HG03135 (cell line): ENCODE measurements at regions not wholly inside any gene's neighbourhood (a gene's known extent, or its start where the extent isn't known, plus 50 kb on each side); places are given as distances from the start of the nearest gene placed in this dataset.

Experiments
- ATAC-seq: cut with Tn5 transposase; IDR thresholded peaks from one replicate; pipeline ENCODE4 v1.9.1; 2021; ENCODE audit warnings: mild to moderate bottlenecking, moderate library complexity; ENCODE audit not compliant: unreplicated experiment

DNA sequence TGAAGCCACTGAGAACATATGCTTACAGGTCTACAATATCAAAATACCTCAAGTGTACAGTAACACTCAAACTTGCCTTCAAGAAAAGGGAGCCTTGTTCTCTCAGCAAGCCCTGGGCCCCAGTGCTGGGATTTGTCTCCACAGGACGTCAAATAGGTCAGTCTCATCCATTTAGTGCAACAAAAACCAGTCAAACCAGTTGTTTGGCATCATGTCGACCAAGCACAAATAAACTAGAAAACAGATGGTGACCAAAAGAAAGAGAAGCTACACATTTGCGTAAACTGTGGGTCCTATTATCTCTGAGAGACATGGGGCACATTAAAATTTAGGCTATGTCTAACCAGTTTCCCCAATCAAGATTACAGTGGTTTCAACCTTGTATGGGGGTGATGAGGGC, 182.6 kb upstream of the PKDCC start:
- ATAC-seq = no peak

GRCh38 chr2:41867553-41867952, 180.3 kb upstream of the PKDCC start:
- ATAC-seq = no peak

DNA sequence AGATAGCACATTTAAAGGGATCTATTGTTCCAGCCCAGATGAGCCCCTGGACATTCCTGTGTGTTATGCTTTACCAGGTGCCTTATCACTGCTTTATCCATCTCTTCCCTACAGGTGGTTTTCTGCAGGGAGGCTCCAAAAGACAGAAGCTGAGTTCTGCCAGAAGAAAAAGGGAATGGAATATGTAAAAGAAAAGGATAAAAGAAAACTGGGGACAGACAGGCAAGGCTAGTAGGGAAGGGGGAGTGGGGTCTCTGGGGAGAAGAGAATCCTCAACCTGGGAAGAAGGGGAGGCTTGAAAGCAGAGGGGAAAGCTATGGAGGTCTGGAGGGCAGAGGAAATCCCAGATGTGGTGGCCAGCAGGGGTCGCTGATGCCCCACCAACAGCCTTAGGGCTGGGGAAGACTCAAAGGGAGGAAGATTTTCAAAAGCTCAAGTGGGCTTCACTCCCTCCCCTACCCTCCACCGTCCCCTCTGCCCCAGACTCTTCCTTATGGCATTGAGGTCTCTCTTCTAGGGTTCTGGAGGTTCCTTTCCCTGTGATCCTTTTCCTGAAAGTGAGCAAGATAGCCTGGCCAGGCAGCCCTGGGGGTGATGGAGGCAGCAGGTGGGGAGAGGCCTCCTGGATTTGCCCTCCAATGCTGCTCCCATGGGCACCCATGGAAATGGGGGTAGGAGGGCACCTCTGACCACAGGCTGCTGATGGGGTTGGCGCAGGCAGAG, 178.1 kb upstream of the PKDCC start:
- ATAC-seq = peak; percentile 80

GRCh38 chr2:41870265-41870585, 177.6 kb upstream of the PKDCC start:
- no peak for ATAC-seq

DNA sequence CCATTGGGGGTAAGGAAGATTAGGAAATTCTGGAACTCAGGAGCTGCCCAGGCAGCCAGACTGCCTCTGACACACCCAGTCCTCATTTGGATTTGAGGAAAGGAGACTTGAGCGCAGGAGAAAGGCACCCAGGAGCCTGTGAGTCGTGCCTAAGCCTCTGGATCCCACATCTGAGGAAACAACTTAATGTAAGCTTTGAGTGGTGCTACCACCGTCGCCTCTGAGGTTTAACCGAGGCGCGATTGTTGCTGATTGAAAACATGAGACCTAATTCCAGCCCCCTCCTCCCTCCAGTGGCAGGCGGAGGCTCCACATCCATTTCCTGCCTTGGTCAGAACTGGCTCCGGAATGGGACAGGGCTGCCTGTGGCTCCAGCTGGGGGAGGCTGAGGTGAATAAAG, 176.7 kb upstream of the PKDCC start:
- no peak for ATAC-seq

DNA sequence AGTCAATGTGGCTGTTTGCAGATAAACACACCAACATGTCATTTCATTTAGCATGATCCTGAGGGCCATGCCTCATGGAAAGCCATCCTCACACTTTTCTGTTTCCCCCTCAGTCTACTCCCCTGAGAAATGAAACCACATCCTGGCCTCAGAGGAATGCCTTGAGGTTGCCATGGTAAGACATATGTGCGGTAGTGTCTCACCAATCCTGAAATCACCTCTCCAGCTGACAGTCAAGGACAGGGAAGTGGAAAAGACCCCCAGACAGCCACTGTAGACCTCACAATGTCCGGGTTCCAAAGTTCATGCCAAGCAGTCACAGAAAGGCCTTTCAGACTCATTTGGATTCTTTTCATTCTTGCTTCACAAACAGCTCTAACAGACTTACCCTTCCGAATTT, 175.2 kb upstream of the PKDCC start:
- no peak for ATAC-seq

- no peak for ATAC-seq
Measured at GRCh38 chr2:41873102-41874031, 174.5 kb upstream of the PKDCC start.

DNA sequence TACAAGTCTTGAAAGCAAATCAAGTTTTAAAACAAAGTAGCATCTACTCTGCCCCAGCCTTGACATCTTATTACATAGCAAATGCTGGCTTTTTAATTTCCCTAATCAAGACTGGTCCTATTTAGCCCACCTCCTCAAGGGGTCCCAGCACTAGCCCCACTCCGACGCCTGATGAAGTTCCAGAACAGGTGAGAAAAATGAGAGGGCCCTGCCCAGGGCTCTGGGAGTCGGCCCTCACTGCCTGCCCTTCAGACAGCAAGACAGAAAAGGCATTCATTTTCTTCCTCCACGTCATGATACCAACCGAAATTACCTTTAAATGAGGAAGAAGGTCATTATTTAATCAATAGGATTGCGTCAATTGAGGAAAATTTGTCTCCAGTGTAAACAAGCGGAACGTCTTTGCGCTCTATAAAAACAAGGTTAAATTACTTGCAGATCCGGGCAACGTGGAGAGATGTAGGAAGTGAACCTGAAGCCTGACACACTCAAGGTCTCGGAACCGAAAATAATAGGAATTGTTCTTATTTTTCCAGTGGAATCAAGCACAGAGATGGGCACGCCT, 170.6 kb upstream of the PKDCC start:
- no peak for ATAC-seq

DNA sequence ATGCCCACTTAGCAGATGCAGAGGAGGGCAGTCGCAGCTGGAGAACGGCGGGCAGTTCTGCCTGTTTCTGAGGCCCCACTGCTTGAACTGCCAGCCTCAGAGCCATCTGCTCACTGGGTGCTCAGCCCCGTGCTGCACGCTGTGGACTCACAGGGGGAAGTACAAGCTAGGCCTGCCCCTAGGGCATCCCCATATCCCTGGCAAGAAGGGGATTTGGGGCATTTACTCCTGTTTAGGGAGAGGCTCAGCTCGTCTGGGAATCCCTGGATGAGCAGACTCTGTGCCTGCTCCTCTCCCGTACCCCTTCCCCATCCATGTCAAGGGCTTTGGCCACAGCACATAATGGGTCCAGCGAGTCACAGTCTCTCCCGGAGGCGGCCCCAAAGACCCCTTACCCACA, 169.8 kb upstream of the PKDCC start:
- ATAC-seq = no peak

DNA sequence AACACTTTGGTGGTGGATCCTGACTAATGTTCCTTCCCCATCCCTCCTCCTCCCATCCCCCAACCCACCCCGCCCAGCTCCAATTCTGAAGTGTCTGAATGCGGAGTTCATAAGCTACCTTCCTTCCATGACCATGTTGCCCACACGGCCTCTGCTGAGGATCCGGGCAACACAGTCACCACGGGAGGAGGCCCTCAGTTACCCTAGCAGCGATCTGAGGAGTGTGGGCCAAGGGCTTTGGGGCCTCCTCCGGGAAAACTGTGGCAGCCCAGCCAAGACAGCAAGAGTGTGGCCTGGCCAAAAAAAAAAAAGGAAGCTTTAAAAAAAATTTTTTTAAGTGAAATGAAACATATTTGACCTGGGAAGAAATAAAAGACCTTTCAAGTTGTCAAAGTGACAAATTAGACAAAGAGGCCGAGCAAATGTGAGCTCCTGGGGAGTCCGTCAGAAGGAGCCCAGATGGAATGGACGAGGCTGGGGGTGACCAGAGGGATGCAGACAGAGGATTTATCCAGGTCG, 169.0 kb upstream of the PKDCC start:
- ATAC-seq = no peak

DNA sequence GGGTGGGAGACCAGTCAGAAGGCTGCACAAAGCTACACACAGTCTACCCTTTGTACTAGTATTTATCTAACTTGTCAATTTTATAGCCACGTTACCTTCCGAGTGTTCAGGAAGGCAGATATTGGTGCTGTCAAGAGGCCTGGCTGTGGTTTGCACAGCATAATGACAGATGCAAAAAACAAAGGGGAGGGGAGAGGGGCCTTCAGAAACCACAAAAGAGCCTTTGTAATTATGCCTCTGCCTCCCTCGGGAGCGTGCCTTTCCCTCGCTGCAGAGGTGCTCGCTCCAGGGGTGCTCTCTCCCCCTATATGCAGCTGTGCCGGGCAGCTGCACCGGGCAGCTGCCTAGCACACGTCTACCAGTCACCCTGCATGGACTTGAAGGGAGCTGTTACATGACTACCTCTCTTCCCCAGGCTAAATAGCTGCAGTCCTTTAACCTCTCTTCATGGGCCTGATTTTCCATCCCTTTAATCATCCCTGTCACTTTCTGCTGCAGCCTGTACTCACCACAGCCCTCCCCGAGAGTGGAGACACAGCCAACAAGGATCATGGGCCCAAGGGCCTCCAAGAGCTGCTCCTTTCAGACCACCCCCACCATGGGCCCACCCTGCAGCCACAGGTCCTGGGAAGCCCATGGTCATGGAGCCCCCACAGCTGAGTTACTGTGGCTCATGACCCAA, 168.4 kb upstream of the PKDCC start:
- ATAC-seq = no peak

DNA sequence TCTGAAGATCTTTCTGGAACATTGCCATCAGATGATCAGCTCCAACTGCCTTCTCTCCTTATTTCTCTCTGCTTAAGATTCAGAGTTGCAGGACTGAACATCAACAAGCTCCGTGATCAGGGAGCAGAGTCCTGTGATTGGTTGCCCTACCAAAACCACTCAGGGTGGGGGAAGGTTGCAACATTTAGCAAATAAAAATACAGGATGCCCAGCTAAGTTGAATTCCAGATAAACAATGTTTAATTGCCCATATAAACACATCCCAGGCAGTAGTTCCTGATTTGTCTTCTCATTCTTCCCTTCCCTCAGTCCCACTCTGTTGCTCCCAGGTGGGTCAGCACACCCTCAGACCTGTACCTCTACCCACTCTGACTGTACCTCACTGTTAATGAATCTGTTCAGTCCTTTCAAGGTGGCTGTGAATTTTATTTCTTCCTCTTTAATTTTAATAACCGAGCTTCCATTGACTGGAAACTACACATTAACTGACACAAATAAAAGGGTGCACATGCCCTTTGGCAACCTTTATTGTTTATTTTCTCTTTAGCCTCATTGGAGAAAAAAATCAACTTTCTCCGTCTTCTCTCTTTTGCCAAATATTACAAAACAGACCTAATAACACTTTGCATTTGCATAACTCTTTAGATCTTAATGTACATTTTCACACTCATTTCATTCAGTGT, 167.1 kb upstream of the PKDCC start:
- no peak for ATAC-seq

DNA sequence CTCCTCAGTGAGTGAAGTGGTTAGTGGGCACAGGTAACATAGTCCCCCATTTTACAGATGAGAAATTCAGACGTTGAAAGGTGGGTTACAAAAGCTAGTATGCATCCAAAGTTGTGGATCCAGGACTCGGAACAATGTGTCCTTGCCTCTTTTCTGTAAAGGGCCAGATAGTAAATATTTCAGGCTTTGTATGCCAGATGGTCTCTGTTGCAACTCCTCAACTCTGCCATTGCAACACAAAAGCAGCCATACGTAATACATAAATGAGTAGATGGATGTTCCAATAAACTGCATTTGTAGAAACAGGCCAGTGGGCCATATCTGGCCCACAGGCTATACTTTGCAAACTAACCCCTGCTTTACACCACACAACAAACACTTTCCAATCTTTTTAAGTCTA, 166.6 kb upstream of the PKDCC start:
- no peak for ATAC-seq

DNA sequence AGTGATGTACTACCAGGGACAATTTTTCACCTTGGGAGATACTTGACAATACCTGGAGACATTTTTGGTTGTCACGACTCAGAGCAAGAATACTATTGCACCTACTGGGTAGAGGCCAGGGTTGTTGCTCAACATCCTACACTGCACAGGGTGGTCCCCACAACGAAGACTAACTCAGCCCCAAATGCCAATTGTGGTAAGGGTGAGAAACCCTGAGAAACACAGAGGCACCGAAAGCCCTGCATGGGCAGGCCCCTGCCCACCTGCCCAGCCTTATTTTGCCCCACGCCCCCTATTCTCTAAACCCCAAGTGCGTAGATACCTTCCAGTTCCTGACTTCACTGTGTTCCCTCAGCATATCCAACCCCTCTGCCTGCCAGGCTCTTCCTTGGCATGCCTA, 163.1 kb upstream of the PKDCC start:
- ATAC-seq = no peak

- ATAC-seq = no peak
Measured at GRCh38 chr2:41886145-41886664, 161.6 kb upstream of the PKDCC start.

DNA sequence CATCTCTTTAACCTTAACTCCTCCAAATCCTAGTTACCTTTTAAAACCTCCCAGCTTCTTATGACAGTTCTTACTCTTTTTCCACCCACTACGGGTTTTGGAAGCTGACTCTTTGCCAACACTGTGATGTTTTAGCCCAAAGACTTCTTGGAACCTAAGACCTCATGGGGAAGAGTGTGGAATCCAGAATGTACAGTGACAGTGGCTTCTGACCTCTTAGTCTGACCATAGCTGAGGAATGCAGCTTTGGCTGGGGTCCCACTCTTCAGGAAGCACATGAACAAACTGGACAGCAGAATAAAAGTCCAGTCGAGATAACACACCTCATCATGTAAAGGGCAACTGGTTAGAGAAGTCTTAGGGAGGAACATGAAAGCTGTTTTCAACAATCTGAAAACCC, 161.1 kb upstream of the PKDCC start:
- no peak for ATAC-seq

GRCh38 chr2:41890341-41890740, 157.5 kb upstream of the PKDCC start:
- ATAC-seq = no peak

- no peak for ATAC-seq
Measured at GRCh38 chr2:41892476-41892875, 155.3 kb upstream of the PKDCC start.

- ATAC-seq = no peak
Measured at GRCh38 chr2:41894563-41895333, 153.1 kb upstream of the PKDCC start.

DNA sequence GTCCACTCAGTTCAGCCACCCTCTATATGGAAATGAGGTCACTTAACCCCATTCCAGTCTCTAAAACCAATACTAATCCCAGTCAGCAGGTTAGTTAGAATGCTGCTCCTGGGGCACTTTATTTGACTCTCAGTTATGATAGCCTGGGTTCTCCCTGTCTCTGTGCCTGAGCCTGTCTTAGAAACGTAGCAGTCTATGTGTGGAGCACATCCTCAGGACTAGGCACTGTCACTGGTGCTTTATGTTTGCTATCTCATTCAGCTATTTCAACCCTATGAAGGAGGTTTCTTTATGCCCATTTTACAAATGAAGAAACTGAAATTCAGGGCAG, 152.5 kb upstream of the PKDCC start:
- ATAC-seq = no peak
